ENCODE measurements at regions not wholly inside any gene's neighbourhood (a gene's known extent, or its start where the extent isn't known, plus 50 kb on each side); places are given as distances from the start of the nearest gene placed in this dataset.

- TF ChIP-seq ZNF518A (tag by site-specific recombination; conservative IDR thresholded peaks at IDR 0.05; ENCODE audit: low read depth) = no peak
- no peak for TF ChIP-seq ZNF169 (tag by site-specific recombination; IDR thresholded peaks at IDR 0.05)
- no peak for TF ChIP-seq ZNF626 (tag by site-specific recombination; IDR thresholded peaks at IDR 0.05)
- no peak for TF ChIP-seq ZNF548 (tag by site-specific recombination; IDR thresholded peaks at IDR 0.05)
- no peak for TF ChIP-seq ZBTB17 (tag by site-specific recombination; IDR thresholded peaks at IDR 0.05)
- TF ChIP-seq ZNF266 (tag by site-specific recombination; IDR thresholded peaks at IDR 0.05; ENCODE audit: low read depth) = no peak
- no peak for TF ChIP-seq SCRT1 (tag by site-specific recombination; IDR thresholded peaks at IDR 0.05; ENCODE audit: borderline replicate concordance)
- TF ChIP-seq ZNF202 (tag by site-specific recombination; IDR thresholded peaks at IDR 0.05; ENCODE audit: borderline replicate concordance) = no peak
Observed at GRCh38 chr3:151550025-151550618, 89.3 kb upstream of the IGSF10 start (continued).

GRCh38 chr3:151548195-151548594 is 87.3 kb upstream of the IGSF10 start:
- CTCF ChIA-PET = interaction anchor here (0.5 kb wide), 1 partner anchor 287 kb away, joined by 3 read pairs; no protein-coding TSS in a partner anchor
- POLR2A ChIA-PET = no interaction called here
- no peak overlapping the region for H3K27ac ChIP-seq (ENCODE audit: extremely low read depth, low read depth, low read length)
- H3K4me3 ChIP-seq (ENCODE audit: low read depth, low read length) = no peak overlapping the region
- no peaks in the 10 kb centered on the region for H3K4me1 ChIP-seq (ENCODE audit: control insufficient read depth, insufficient read depth, low read length)
- TF ChIP-seq ZNF18 (tag by site-specific recombination; IDR thresholded peaks at IDR 0.05) (no peak), ZNF510 (tag by site-specific recombination; IDR thresholded peaks at IDR 0.05; ENCODE audit: insufficient replicate concordance) (no peak), ZNF76 (tag by site-specific recombination; IDR thresholded peaks at IDR 0.05; ENCODE audit: borderline replicate concordance, low read depth) (no peak), ZIC2 (tag by site-specific recombination; IDR thresholded peaks at IDR 0.05) (peak; percentile 73), PRDM6 (tag by site-specific recombination; IDR thresholded peaks at IDR 0.05) (0 out of 2 replicates have a peak, but pooled peaks have one; percentile 27), ZNF174 (tag by site-specific recombination; IDR thresholded peaks at IDR 0.05) (no peak), ZSCAN30 (tag by site-specific recombination; IDR thresholded peaks at IDR 0.05) (no peak), ZNF416 (tag by site-specific recombination; IDR thresholded peaks at IDR 0.05) (no peak), REPIN1 (tag by site-specific recombination; IDR thresholded peaks at IDR 0.05; ENCODE audit: low read depth) (no peak), ZNF121 (tag by site-specific recombination; IDR thresholded peaks at IDR 0.05) (no peak), ZBTB10 (tag by site-specific recombination; IDR thresholded peaks at IDR 0.05) (no peak), ZNF560 (tag by site-specific recombination; IDR thresholded peaks at IDR 0.05; ENCODE audit: borderline replicate concordance) (no peak), ZNF362 (tag by site-specific recombination; IDR thresholded peaks at IDR 0.05) (no peak), ZNF248 (tag by site-specific recombination; IDR thresholded peaks at IDR 0.05) (no peak)
- no peaks in the 10 kb centered on the region for H3K9me3 ChIP-seq (ENCODE audit: control insufficient read depth, insufficient read depth, low read depth, low read length)
- H3K36me3 ChIP-seq (ENCODE audit: control insufficient read depth in 2 of 2, insufficient read depth in 1 of 2, low read length in 2 of 2) = no peaks in the 10 kb centered on the region
